Astrocyte (in vitro differentiated cells and primary cell): ENCODE measurements at regions not wholly inside any gene's neighbourhood (a gene's known extent, or its start where the extent isn't known, plus 50 kb on each side); places are given as distances from the start of the nearest gene placed in this dataset.
"Not testable (repeated sequence)": the region's sequence is repeated elsewhere in the genome, so short reads cannot be mapped to it uniquely, and the experiment has no call there.

ENCODE experiments used
- DNase-seq: peaks from one replicate; pipeline ENCODE4 v3.0.0-alpha.2; 2010; ENCODE audit warnings: low read depth
- FAIRE-seq: peaks from 2 replicates; lab custom pipeline; 2011; peaks lifted over from hg19 to GRCh38; lab: Jason Lieb, UNC
- H2AFZ ChIP-seq: 2 replicates; pipeline ENCODE4 v1.6.0; 2012; ENCODE audit warnings: low read depth, low read length, inconsistent platforms
- H3K27ac ChIP-seq: 2 replicates; pipeline ENCODE4 v1.5.1; 2011; ENCODE audit warnings: low read depth, low read length, inconsistent platforms
- H3K27me3 ChIP-seq: 2 replicates; pipeline ENCODE4 v1.6.0; 2011; ENCODE audit warnings: low read length, inconsistent platforms; ENCODE audit not compliant: insufficient read depth
- H3K36me3 ChIP-seq: 2 replicates; pipeline ENCODE4 v1.5.1; 2011; ENCODE audit warnings: low read length, inconsistent platforms; ENCODE audit not compliant: insufficient read depth
- H3K4me1 ChIP-seq: 2 replicates; pipeline ENCODE4 v1.5.1; 2011; ENCODE audit warnings: low read length, inconsistent platforms; ENCODE audit not compliant: insufficient read depth
- H3K4me2 ChIP-seq: 2 replicates; pipeline ENCODE4 v1.6.0; 2012; ENCODE audit warnings: low read length, inconsistent platforms
- H3K4me3 ChIP-seq: 2 replicates; pipeline ENCODE4 v1.5.1; 2011; ENCODE audit warnings: low read depth, mild to moderate bottlenecking, low read length, inconsistent platforms; ENCODE audit not compliant: insufficient read depth
- H3K79me2 ChIP-seq: 2 replicates; pipeline ENCODE4 v1.6.0; 2012; ENCODE audit warnings: mild to moderate bottlenecking, low read length, inconsistent platforms; ENCODE audit not compliant: insufficient read depth
- H3K9ac ChIP-seq: 2 replicates; pipeline ENCODE4 v1.6.0; 2012; ENCODE audit warnings: mild to moderate bottlenecking, low read length, inconsistent platforms
- H3K9me3 ChIP-seq: 2 replicates; pipeline ENCODE4 v1.5.1; 2012; ENCODE audit warnings: low read depth, mild to moderate bottlenecking, low read length, inconsistent platforms; ENCODE audit not compliant: insufficient read depth
- H4K20me1 ChIP-seq: 2 replicates; pipeline ENCODE4 v1.6.0; 2012; ENCODE audit warnings: low read length, inconsistent platforms; ENCODE audit not compliant: insufficient read depth
- H3K27ac Mint-ChIP-seq: one replicate; pipeline ENCODE4 v1.8.0; 2021; ENCODE audit warnings: mild to moderate bottlenecking, mixed read lengths; ENCODE audit not compliant: unreplicated experiment
- H3K27me3 Mint-ChIP-seq: one replicate; pipeline ENCODE4 v1.8.0; 2021; ENCODE audit warnings: low read depth, mixed read lengths; ENCODE audit not compliant: unreplicated experiment
- H3K36me3 Mint-ChIP-seq: one replicate; pipeline ENCODE4 v1.8.0; 2021; ENCODE audit warnings: low read depth, mixed read lengths; ENCODE audit not compliant: unreplicated experiment
- H3K4me1 Mint-ChIP-seq: one replicate; pipeline ENCODE4 v1.8.0; 2021; ENCODE audit warnings: low read depth, mixed read lengths; ENCODE audit not compliant: unreplicated experiment
- H3K4me3 Mint-ChIP-seq: one replicate; pipeline ENCODE4 v1.8.0; 2021; ENCODE audit warnings: mild to moderate bottlenecking, moderate library complexity, mixed read lengths; ENCODE audit not compliant: unreplicated experiment
- H3K9me3 Mint-ChIP-seq: one replicate; pipeline ENCODE4 v1.8.0; 2021; ENCODE audit warnings: mild to moderate bottlenecking, mixed read lengths; ENCODE audit not compliant: unreplicated experiment
- EZH2 ChIP-seq: IDR thresholded peaks from 2 replicates; pipeline ENCODE4 v1.6.1; 2012; ENCODE audit warnings: mild to moderate bottlenecking, low read length, inconsistent platforms; ENCODE audit not compliant: insufficient read depth
- TF ChIP-seq, protein P1 (sequence below): IDR thresholded peaks from 2 replicates; pipeline ENCODE4 v1.5.1; 2011; ENCODE audit warnings: low read depth, mild to moderate bottlenecking, inconsistent platforms, low read length, moderate library complexity; ENCODE audit not compliant: insufficient read depth

DNA sequence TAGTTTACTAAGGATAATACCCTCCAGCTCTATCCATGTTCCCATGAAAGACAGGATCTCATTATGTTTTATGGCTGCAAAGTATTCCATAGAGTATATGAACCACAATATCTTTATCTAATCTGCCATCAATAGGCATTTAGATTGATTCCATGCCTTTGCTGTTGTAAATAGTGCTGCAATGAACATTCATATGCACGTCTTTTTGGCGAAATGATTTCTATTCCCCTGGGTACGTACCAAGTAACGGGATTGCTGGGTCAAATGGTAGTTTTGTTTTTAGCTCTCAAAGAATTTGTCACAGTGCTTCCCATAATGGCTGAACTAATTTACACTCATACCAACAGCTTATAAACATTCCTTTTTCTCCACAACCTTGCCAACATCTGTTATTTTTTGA is 750.9 kb downstream of the BRINP3 start:
- H3K27ac ChIP-seq: no peak overlapping the region
- no peaks in the 10 kb centered on the region for H3K27me3 ChIP-seq
- no peak overlapping the region for H3K27ac Mint-ChIP-seq
- no peak overlapping the region for H3K9ac ChIP-seq
- H3K4me1 ChIP-seq: no peaks in the 10 kb centered on the region
- H3K9me3 Mint-ChIP-seq: no peaks in the 10 kb centered on the region
- H3K4me3 ChIP-seq: no peak overlapping the region
- H3K36me3 ChIP-seq: no peaks in the 10 kb centered on the region
- H3K79me2 ChIP-seq: no peaks in the 10 kb centered on the region
- H3K9me3 ChIP-seq: no peaks in the 10 kb centered on the region
- H3K36me3 Mint-ChIP-seq: no peaks in the 10 kb centered on the region
- TF ChIP-seq EZH2: no peak
- TF ChIP-seq, protein P1, sequence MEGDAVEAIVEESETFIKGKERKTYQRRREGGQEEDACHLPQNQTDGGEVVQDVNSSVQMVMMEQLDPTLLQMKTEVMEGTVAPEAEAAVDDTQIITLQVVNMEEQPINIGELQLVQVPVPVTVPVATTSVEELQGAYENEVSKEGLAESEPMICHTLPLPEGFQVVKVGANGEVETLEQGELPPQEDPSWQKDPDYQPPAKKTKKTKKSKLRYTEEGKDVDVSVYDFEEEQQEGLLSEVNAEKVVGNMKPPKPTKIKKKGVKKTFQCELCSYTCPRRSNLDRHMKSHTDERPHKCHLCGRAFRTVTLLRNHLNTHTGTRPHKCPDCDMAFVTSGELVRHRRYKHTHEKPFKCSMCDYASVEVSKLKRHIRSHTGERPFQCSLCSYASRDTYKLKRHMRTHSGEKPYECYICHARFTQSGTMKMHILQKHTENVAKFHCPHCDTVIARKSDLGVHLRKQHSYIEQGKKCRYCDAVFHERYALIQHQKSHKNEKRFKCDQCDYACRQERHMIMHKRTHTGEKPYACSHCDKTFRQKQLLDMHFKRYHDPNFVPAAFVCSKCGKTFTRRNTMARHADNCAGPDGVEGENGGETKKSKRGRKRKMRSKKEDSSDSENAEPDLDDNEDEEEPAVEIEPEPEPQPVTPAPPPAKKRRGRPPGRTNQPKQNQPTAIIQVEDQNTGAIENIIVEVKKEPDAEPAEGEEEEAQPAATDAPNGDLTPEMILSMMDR: no peak
- no peak overlapping the region for H2AFZ ChIP-seq
- no peak for FAIRE-seq
- H3K27me3 Mint-ChIP-seq: no peaks in the 10 kb centered on the region
- DNase-seq: no peak
- no peak overlapping the region for H3K4me3 Mint-ChIP-seq
- no peaks in the 10 kb centered on the region for H3K4me1 Mint-ChIP-seq
- H4K20me1 ChIP-seq: no peaks in the 10 kb centered on the region
- no peak overlapping the region for H3K4me2 ChIP-seq

GRCh38 chr1:189751311-189751710 is 726.4 kb downstream of the BRINP3 start:
- H3K4me1 ChIP-seq: no peaks in the 10 kb centered on the region
- Mint-ChIP-seq H3K27ac (no peak overlapping the region), H3K4me1 (peaks cover 18% of the 10 kb centered on the region), H3K36me3 (no peaks in the 10 kb centered on the region), H3K4me3 (no peak overlapping the region), H3K9me3 (peaks cover 4% of the 10 kb centered on the region), H3K27me3 (no peaks in the 10 kb centered on the region)
- H3K4me2 ChIP-seq: no peak overlapping the region
- H2AFZ ChIP-seq: no peak overlapping the region
- no peak for FAIRE-seq
- no peak overlapping the region for H3K27ac ChIP-seq
- H3K36me3 ChIP-seq: no peaks in the 10 kb centered on the region
- no peaks in the 10 kb centered on the region for H4K20me1 ChIP-seq
- no peaks in the 10 kb centered on the region for H3K9me3 ChIP-seq
- TF ChIP-seq, protein P1: no peak
- TF ChIP-seq EZH2: no peak
- H3K27me3 ChIP-seq: no peaks in the 10 kb centered on the region
- no peaks in the 10 kb centered on the region for H3K79me2 ChIP-seq
- peak; percentile 14 for DNase-seq
- H3K4me3 ChIP-seq: no peak overlapping the region
- H3K9ac ChIP-seq: no peak overlapping the region

DNA sequence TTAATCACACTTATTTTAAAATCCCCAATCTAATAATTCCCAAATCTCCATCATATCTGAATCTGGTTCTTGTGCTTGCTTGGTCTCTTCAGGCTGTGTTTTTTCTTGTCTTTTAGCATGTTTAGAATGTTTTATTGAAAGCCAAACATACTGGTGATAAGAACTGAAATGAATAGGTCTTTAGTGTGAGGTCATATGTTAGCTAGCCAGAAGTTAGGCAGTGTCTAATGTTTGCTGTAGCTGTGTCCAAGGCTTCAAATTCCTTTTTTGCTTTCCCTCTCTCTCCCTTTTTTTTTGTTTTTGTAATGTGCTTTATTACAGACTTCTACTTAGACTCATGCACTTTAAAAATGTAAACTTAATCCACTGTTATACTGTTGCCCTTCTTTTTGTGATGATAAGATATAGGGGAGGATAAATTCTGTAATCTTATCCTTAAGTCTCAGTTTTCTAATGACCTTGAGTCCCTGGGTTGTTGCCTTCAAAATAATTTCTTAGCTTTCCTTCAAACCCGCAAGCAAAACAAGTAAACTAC is 725.1 kb downstream of the BRINP3 start:
- H3K36me3 ChIP-seq: no peaks in the 10 kb centered on the region
- no peak overlapping the region for H3K4me2 ChIP-seq
- no peak overlapping the region for H3K9ac ChIP-seq
- H3K27ac ChIP-seq: no peak overlapping the region
- no peaks in the 10 kb centered on the region for H3K27me3 ChIP-seq
- H4K20me1 ChIP-seq: no peaks in the 10 kb centered on the region
- Mint-ChIP-seq H3K36me3 (no peaks in the 10 kb centered on the region), H3K27me3 (no peaks in the 10 kb centered on the region), H3K4me1 (peaks cover 18% of the 10 kb centered on the region), H3K27ac (peak overlapping the region; percentile 58), H3K4me3 (no peak overlapping the region), H3K9me3 (peaks cover 4% of the 10 kb centered on the region)
- DNase-seq: peak; percentile 68
- H3K9me3 ChIP-seq: no peaks in the 10 kb centered on the region
- no peak for FAIRE-seq
- H3K4me3 ChIP-seq: no peak overlapping the region
- no peak for TF ChIP-seq EZH2
- TF ChIP-seq, protein P1: no peak
- no peak overlapping the region for H2AFZ ChIP-seq
- no peaks in the 10 kb centered on the region for H3K79me2 ChIP-seq
- H3K4me1 ChIP-seq: no peaks in the 10 kb centered on the region

GRCh38 chr1:189755100-189755499 is 722.6 kb downstream of the BRINP3 start:
- FAIRE-seq, H3K4me2 ChIP-seq, H3K27ac ChIP-seq, H3K9ac ChIP-seq, H3K4me3 ChIP-seq, H3K36me3 Mint-ChIP-seq, H3K27me3 Mint-ChIP-seq, H3K27ac Mint-ChIP-seq, H3K4me3 Mint-ChIP-seq, DNase-seq, H2AFZ ChIP-seq, H3K9me3 ChIP-seq, H3K79me2 ChIP-seq, H4K20me1 ChIP-seq, H3K27me3 ChIP-seq, H3K9me3 Mint-ChIP-seq, H3K36me3 ChIP-seq, H3K4me1 ChIP-seq: not testable (repeated sequence)
- H3K4me1 Mint-ChIP-seq: peaks cover 18% of the 10 kb centered on the region
